CD4-positive, alpha-beta T cell treated with Interferon alpha-2 for 1 hour (primary cell): ENCODE measurements at regions not wholly inside any gene's neighbourhood (a gene's known extent, or its start where the extent isn't known, plus 50 kb on each side); places are given as distances from the start of the nearest gene placed in this dataset.
"Not testable (repeated sequence)": the region's sequence is repeated elsewhere in the genome, so short reads cannot be mapped to it uniquely, and the experiment has no call there.

Source experiments
- DNase-seq, 2 donors: peaks; one replicate each; pipeline ENCODE4 v3.0.0-alpha.2; 2020 to 2022

DNA sequence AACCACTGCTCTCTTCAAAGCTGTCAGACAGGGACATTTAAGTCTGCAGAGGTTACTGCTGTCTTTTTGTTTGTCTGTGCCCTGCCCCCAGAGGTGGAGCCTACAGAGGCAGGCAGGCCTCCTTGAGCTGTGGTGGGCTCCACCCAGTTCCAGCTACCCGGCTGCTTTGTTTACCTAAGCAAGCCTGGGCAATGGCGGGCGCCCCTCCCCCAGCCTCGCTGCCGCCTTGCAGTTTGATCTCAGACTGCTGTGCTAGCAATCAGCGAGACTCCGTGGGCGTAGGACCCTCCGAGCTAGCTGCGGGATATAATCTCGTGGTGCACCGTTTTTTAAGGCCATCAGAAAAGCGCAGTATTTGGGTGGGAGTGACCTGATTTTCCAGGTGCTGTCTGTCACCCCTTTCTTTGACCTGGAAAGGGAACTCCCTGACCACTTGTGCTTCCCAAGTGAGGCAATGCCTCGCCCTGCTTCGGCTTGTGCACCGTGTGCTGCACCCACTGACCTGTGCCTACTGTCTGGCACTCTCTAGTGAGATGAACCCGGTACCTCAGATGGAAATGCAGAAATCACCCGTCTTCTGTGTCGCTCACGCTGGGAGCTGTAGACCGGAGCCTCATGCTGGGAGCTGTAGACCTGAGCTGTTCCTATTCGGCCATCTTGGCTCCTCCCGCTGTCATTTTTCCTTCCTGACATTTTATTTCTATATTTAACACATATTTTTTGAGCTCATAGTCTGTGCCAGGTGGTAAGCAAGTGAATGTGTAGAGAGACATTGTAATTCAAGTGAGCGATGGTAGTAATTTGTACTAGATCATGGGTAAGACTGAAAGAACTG is 551.5 kb downstream of the RAB38 start:
- not testable (repeated sequence) for DNase-seq

GRCh38 chr11:87616511-87616910 is 558.7 kb downstream of the RAB38 start:
- DNase-seq, result no peak

DNA sequence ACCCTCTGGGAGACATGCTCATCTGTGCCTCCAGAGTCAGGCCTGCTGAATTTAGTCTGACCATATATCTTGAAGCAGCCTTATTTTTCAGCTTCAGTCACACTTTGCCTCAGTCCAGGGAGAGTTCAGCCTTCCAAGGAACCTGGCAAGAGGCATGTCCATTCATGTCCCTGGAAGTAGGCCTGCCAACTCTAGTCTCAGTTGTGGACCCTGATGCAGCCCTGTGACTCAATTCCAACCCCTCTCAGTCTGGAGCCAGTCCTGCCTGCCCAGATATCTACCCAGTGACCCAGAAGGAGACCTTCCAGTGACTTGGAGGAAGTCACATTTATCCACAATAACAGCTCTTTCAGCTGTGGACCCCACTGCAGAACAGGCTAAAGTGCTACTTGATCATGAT is 566.6 kb downstream of the TMEM135 start:
- no peak for DNase-seq

DNA sequence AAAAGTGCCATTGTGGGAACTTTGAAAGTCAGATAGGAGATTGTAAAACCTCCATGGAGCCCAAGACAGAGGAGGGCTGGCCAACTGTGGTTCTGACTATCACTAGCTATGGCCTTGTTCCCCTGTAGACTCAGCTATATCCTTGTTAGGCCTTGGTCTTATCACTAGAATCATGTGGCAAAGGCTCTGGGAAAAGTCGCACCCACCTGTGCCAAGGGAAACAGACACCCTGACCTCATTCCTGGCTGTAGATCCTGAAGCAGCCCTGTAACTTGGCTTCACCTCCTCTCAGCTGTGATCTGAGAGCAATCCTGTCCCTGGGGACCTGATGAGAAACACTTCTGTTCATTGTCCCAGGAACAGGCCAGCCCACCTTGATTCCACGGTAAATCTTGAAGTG is 566.2 kb downstream of the TMEM135 start:
- no peak for DNase-seq

- no peak for DNase-seq
Observed at GRCh38 chr11:87602776-87603175, 565.0 kb downstream of the TMEM135 start.

- no peak for DNase-seq
Observed at GRCh38 chr11:87600938-87601337, 563.2 kb downstream of the TMEM135 start.

DNA sequence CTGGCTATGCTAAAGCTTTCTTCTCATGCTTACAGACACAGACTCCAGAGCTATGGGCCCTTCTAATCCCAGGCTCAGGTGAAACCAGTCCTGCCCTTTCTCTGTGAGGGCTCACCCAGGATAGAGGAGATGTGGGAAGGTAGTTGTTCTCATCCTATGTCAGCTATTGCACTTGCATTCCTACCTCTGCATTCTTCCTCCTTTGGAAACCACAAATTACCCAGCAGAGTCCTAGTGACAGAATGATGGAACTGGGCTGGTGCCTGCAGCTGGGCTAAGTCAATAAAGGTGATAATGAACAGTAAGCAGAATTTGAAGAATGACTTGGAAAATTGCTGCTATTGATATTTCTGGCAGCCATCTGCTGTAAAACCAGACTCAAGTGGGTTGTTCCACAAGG is 560.0 kb downstream of the TMEM135 start:
- DNase-seq, result no peak

DNA sequence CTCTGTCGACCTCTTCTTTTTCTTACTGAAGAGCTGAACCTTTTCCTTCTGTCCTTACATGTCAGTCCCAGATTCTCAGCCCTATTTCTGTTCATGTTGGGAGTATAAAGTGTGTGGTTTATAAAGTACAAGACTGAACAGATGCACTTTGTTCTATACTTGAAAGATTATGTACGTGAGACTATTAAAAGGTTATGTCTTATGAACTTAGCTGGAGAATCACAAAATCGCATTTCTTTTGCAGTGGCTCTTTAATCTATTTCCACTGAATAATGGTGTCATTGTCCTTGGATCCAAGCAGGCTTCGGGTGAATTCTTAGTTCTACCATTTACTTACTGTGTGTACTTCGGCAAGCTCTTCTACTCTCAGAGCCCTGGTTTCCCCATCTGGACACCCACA is 558.4 kb downstream of the TMEM135 start:
- DNase-seq, result no peak

DNA sequence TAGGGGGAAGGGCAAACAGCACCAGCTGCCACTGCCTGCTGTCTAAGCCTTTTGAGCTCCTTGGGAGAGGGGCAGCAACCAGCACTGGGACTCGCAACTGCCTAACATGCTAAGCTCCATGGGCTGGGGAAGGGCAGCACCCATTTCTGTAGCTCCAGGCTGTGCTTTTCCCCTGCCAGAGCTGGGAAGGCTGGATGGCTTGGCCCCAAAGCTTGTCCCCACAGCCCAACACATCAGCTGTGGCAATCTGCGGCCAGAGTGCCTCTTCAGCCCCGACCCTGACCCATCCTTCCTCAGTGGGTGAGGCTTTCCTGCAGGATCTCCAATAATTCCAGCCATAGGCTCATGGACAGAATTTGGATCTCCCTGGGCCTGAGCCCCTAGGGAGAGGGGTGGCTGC is 551.3 kb downstream of the TMEM135 start:
- DNase-seq, result no peak

DNA sequence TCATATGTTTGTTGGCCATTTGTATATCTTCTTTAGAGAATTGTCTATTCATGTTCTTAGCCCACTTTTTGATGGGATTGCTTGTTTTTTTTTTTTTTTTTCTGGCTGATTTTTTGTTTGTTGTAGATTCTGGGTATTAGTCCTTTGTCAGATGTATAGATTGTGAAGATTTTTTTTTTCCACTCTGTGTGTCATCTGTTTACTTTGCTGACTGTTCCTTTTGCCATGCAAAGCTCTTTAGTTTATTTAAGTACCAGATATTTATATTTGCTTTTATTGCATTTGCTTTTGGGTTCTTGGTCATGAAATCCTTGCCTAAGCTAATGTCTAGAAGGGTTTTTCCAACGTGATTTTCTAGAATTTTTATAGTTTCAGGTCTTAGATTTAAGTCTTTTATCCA is 547.9 kb downstream of the TMEM135 start:
- not testable (repeated sequence) for DNase-seq

GRCh38 chr11:87583931-87584330 is 546.2 kb downstream of the TMEM135 start:
- DNase-seq, result no peak

GRCh38 chr11:87575088-87575487 is 537.4 kb downstream of the TMEM135 start:
- no peak for DNase-seq

GRCh38 chr11:87574193-87574592 is 536.5 kb downstream of the TMEM135 start:
- no peak for DNase-seq

DNA sequence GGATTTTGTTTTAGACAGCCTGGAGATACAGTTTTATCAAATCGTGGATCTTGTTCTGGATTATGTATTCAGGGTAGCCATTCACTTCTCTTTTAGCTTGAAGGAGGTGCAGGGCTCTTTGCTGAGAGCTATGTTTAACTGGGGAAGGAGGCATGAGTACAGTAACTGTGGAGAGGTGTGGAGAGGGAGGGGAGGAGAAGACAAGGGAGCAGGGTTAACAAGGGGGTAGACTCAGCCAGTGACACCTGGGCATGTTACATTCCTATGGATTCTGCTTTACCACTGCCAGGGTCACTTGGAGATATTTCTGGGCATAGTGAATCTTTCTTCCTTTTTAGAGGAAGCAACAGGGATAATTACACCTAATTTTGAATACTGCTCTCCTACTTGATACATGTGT is 536.0 kb downstream of the TMEM135 start:
- DNase-seq, result no peak

DNA sequence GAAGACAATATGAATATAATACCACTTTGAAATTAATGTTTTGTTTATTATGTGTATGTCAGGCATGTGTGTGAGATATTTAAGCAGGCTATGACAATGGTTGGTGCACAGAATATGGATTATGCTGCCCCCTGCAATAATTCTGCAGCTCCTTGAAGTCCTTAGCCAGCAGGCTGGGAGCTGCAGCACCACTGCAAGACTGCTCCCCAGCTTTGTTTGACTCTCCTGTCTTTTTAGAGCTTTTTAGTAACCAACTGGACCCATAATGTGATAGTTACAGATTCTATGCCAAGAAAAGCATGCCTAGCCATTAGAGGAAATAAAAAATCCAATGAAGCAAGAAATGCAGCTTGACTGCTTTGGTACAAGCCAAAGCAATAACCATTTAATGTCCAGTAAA is 535.1 kb downstream of the TMEM135 start:
- DNase-seq, result no peak

GRCh38 chr11:87560352-87560751 is 522.6 kb downstream of the TMEM135 start:
- DNase-seq, result no peak

DNA sequence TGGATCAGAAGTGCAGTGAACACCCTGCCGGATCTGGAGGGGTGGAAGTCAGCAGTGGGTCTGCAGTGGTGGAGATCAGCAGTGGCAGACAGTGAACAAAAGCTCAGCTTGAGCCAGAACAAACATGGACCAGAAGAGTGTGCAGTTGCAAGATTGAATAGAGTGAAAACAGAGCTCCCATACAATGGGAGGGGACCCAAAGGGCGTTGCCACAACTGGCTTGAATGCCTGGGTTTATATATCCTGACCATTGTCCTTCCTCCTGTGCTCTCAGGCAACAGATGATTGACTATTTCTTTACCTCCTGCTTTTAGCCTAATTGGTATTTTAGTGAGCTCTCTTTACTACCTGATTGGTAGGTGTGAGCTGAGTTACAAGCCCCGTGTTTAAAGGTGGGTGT is 522.1 kb downstream of the TMEM135 start:
- not testable (repeated sequence) for DNase-seq

- DNase-seq, result no peak
Observed at GRCh38 chr11:87555101-87555500, 517.4 kb downstream of the TMEM135 start.

DNA sequence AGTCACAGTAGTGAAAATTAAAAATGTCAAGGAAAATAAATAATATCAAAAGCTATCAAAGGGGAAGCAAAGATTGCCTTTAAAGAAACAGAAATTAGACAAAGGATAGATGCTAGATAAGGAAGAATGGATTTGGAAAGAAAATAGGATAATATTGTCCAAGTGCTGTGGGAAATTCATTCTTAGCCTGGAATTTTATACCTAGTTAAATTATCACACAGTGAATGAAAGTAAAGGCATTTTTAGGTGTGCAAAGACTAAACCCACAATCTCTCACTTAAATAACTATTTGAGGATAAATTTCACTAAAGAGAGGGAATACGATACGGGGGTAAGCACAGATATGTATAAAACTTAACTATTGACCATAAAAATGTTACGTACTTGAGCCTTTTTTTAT is 511.1 kb downstream of the TMEM135 start:
- DNase-seq, result no peak

DNA sequence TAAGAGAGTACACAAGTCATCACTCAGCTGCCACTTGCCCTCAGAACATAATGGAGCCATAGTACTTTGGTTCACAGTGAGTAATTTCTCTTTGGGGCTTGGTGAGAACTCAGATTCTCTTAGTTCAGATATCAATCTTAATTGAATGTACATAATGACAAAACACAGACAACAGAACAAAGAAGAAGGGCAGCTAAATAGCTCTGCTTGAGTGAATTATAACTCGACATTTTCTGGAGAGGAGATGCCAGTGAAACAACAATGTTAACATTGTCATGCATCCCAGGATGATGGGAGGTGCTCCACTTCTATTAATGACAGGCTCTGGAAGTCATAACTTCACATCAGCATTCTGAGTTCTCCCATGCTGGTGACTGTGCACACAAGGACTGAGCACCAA is 508.1 kb downstream of the TMEM135 start:
- no peak for DNase-seq

- no peak for DNase-seq
Observed at GRCh38 chr11:87539596-87539995, 501.9 kb downstream of the TMEM135 start.

- DNase-seq, result no peak
Observed at GRCh38 chr11:87536565-87536964, 498.8 kb downstream of the TMEM135 start.

DNA sequence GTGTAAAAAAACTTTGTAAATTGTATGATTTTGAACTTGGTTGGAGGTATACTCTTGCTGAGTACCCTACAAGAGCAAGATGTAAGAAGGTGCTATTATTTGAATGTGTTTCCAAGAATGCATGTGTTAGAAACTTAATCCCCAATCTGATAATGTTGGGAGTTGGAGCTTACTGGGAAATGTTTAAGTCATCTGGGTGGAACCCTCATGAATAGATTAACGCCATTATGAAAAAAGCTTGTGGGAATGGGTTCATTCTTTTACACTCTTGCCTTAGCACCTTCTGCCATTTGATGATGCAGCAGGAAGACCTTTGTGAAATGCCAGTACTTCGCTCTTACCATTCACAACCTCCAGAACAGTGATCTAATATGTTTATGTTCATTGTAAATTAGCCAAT is 498.3 kb downstream of the TMEM135 start:
- DNase-seq, result no peak

DNA sequence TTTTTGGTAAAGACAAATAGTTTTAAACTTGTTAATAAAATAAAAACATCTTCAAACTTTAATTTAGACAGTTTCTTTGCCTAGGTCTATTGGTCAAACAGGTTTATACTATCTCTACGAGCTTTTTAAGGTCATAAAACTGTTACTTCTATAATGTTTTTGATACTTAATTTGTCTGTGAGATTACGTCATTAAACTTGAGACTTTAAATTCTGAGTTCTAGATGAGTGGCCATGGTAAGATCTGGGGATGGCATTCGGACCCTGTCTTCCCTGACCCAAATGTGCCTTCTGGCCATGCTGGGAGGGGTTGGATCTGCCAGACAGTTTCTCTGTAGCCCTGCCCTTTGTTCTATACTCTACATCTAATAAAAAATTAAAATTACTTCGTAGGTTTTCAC is 497.8 kb downstream of the TMEM135 start:
- DNase-seq, result no peak

DNA sequence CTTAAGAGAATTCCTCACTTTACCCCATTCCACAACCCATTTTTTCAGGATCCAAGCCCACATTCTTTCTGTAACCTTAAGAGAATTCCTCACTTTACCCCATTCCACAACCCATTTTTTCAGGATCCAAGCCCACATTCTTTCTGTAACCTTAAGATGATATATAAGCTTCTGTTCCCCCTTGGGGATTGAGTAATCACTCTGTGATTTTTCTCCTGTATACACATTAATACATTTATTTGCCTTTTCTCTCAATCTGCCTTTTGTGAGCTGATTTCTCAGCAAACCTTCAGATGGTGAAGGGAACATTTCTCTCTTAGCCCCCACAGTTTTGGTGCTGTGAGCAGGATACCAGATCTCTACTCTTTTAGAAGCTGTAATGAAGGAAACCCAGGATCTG is 494.1 kb downstream of the TMEM135 start:
- DNase-seq, result not testable (repeated sequence)
